ENCODE measurements at regions not wholly inside any gene's neighbourhood (a gene's known extent, or its start where the extent isn't known, plus 50 kb on each side); places are given as distances from the start of the nearest gene placed in this dataset.

GRCh38 chr11:92830377-92831155 is 138.9 kb upstream of the MTNR1B start:
- TF ChIP-seq SUZ12 (IDR thresholded peaks at IDR 0.05) (no peak), SP1 (IDR thresholded peaks at IDR 0.05) (no peak), ARNT (IDR thresholded peaks at IDR 0.05) (no peak), ZNF384 (IDR thresholded peaks at IDR 0.05) (no peak), BHLHE40 (IDR thresholded peaks at IDR 0.05; ENCODE audit: borderline replicate concordance) (no peak), FOXA1 (IDR thresholded peaks at IDR 0.05) (no peak), CTBP1 (IDR thresholded peaks at IDR 0.05; ENCODE audit: borderline replicate concordance) (no peak), LEF1 (IDR thresholded peaks at IDR 0.05; ENCODE audit: borderline replicate concordance) (no peak)

Data from HEK293T (cell line).